Transverse colon (tissue), 4 donors: ENCODE measurements at regions not wholly inside any gene's neighbourhood (a gene's known extent, or its start where the extent isn't known, plus 50 kb on each side); places are given as distances from the start of the nearest gene placed in this dataset.
A peak's percentile ranks its signal among the peaks of the same experiment; 100 is the strongest.

Experiments
- DNase-seq: peaks from one replicate; pipeline ENCODE4 v3.0.0-alpha.2; 2019
- H3K27ac ChIP-seq, 4 donors: fragments of 200-600 bp; sonication (generic); 2 replicates each; pipeline ENCODE4 v1.5.1; 2016 to 2018; ENCODE audit warnings: inconsistent platforms in 4 of 4
- H3K27me3 ChIP-seq: fragments of 200-600 bp; sonication (generic); 2 replicates; pipeline ENCODE4 v1.5.1; 2017; ENCODE audit warnings: inconsistent platforms
- H3K36me3 ChIP-seq, 4 donors: fragments of 200-600 bp; sonication (generic); 2 replicates each; pipeline ENCODE4 v1.5.1; 2017 to 2019; ENCODE audit warnings: inconsistent platforms in 4 of 4
- H3K4me1 ChIP-seq, 4 donors: fragments of 200-600 bp; sonication (generic); 2 replicates each; pipeline ENCODE4 v1.5.1; 2017 to 2020; ENCODE audit warnings: inconsistent platforms in 4 of 4
- H3K4me3 ChIP-seq, 4 donors: fragments of 200-600 bp; sonication (generic); 1 replicate in 1 of 4; 2 replicates in 3 of 4; pipeline versions ENCODE4 v1.5.1 to v1.6.1; 2017 to 2019; ENCODE audit warnings: inconsistent platforms in 4 of 4
- H3K9me3 ChIP-seq, 2 donors: fragments of 200-600 bp; sonication (generic); 2 replicates each; pipeline ENCODE4 v1.5.1; 2017 to 2019; ENCODE audit warnings: inconsistent platforms in 2 of 2
- EP300 ChIP-seq: sonication (generic); formaldehyde crosslinking; IDR thresholded peaks from one replicate; pipeline ENCODE4 v1.6.1; 2017; ENCODE audit warnings: antibody characterized with exemption, low read depth
- POLR2A ChIP-seq: fragments of 450-650 bp; IDR thresholded peaks from one replicate; pipeline ENCODE4 v1.6.1; 2016; ENCODE audit warnings: antibody characterized with exemption, mild to moderate bottlenecking, moderate library complexity
- POLR2AphosphoS5 ChIP-seq, 3 donors: sonication (generic); formaldehyde crosslinking; IDR thresholded peaks; one replicate each; pipeline ENCODE4 v1.6.1; 2016; ENCODE audit warnings: antibody characterized with exemption in 3 of 3
- WGBS, 2 donors: methylation state at CpG; one replicate each; pipeline ENCODE4 v1.1.5; 2018; ENCODE audit warnings: low coverage in 1 of 2; 5-methylcytosine and 5-hydroxymethylcytosine counted together
- in situ Hi-C, 4 donors: fragments of 200-750 bp; cut with MboI; loops; one replicate each; pipeline versions ENCODE4 v1.15.0 to v1.15.1; 2017; ENCODE audit warnings: low sequenced_read_pairs in 3 of 4, low pct_ligation_motif_present in 1 of 4, low pct_unique_long_range_greater_than_20kb in 1 of 4
- intact Hi-C: fragments of 100-400 bp; cut with DNase I; formaldehyde crosslinking; loops from one replicate; pipeline ENCODE4 v1.15.1; 2023; ENCODE audit warnings: low total_unique reads
- TF ChIP-seq, protein P1 (sequence below), 5 experiments: fragments of 200-600 bp in 3 of 5; fragments of 450-650 bp in 2 of 5; sonication (generic) in 3 of 5; IDR thresholded peaks; 1 replicate in 2 of 5; 2 replicates in 3 of 5; pipeline ENCODE4 v1.5.1; 2016 to 2017; ENCODE audit warnings: antibody characterized with exemption in 5 of 5, inconsistent platforms in 3 of 5, mild to moderate bottlenecking in 2 of 5, moderate library complexity in 1 of 5

DNA sequence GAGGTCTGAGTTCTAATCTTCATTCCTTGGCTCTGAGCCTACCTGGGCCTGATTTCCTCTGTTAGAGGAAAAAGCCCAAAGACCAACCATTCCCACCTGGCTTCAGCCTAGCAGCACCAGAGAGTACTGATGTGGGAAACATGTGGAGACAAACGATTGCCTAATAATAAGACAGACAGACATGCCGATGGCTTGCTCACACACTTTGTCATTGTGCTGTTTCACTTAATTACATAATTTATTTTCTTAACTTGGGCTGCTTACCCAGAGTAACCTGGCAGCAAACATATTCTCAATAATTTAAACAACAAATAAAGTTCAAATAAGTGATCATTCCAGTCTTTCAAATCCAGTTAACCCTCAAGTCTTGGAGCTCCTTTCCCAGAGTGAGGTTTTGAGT, 83.4 kb downstream of the MAF start:
- Histone ChIP-seq H3K4me1 (no peaks in the 10 kb centered on the region), H3K36me3 (no peaks in the 10 kb centered on the region), H3K27me3 (no peaks in the 10 kb centered on the region), H3K9me3 (no peaks in the 10 kb centered on the region), H3K4me3 (no peak overlapping the region), H3K27ac (no peak overlapping the region)
- DNase-seq: no peak
- no peak for TF ChIP-seq POLR2AphosphoS5 (IDR thresholded peaks at IDR 0.05)
- TF ChIP-seq EP300: no peak
- TF ChIP-seq POLR2A: no peak
- TF ChIP-seq, protein P1, sequence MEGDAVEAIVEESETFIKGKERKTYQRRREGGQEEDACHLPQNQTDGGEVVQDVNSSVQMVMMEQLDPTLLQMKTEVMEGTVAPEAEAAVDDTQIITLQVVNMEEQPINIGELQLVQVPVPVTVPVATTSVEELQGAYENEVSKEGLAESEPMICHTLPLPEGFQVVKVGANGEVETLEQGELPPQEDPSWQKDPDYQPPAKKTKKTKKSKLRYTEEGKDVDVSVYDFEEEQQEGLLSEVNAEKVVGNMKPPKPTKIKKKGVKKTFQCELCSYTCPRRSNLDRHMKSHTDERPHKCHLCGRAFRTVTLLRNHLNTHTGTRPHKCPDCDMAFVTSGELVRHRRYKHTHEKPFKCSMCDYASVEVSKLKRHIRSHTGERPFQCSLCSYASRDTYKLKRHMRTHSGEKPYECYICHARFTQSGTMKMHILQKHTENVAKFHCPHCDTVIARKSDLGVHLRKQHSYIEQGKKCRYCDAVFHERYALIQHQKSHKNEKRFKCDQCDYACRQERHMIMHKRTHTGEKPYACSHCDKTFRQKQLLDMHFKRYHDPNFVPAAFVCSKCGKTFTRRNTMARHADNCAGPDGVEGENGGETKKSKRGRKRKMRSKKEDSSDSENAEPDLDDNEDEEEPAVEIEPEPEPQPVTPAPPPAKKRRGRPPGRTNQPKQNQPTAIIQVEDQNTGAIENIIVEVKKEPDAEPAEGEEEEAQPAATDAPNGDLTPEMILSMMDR (IDR thresholded peaks at IDR 0.05): no peak
- 59 to 95% methylated on average over 2 of the region's 2 CpGs for WGBS, 2 donors
- in situ Hi-C loops: no loop called here
- intact Hi-C loops: no loop called here

DNA sequence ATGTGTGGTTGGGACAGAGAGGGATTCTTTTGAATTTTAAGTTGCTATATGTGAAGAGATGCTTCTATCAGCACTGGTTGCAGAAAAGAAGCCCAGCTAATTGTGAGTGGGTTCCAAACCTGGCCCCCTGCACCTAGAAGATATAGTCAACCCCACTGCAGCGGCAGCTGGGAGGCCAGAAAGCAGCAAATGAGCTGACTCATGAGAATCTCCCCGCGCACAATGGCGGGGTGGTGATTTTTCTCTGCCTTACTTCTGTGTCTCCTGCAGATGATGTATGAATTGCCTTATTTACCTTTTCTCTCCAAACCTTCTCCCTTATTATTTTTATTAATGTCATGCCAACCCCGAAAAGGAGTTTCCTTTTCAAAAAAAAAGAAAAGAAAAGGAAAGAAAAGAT, 89.7 kb downstream of the MAF start:
- Histone ChIP-seq H3K4me3 (no peak overlapping the region), H3K9me3 (no peaks in the 10 kb centered on the region), H3K27ac (no peak overlapping the region), H3K4me1 (no peaks in the 10 kb centered on the region), H3K36me3 (no peaks in the 10 kb centered on the region), H3K27me3 (no peaks in the 10 kb centered on the region)
- WGBS, 2 donors: 91% methylated on average over 5 of the region's 5 CpGs
- TF ChIP-seq POLR2AphosphoS5 (IDR thresholded peaks at IDR 0.05) (no peak), EP300 (no peak), POLR2A (no peak)
- TF ChIP-seq, protein P1 (IDR thresholded peaks at IDR 0.05): no peak
- in situ Hi-C loops (no loop called here), intact Hi-C loops (no loop called here)
- no peak for DNase-seq

DNA sequence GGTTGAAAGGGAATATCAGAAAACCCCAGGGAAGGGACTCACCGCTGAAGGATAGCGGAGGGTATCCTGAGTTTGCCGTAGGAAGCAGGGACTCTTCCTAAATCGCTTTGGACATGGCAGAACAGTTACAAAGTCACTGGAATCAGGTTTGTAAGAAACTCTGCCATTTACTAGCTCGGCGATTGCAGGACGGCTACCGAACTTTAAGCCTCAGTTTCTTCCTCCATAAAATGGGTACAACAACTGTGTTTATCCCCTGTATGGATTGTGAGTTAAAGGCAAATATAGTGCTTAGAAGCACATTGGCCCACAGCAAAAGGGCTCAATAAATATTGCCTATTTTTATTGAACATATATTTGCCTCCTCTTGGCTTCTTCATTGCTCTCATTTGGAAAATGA, 90.6 kb downstream of the MAF start:
- WGBS, 2 donors: 93 to 95% methylated on average over 7 to 8 of the region's 8 CpGs

DNA sequence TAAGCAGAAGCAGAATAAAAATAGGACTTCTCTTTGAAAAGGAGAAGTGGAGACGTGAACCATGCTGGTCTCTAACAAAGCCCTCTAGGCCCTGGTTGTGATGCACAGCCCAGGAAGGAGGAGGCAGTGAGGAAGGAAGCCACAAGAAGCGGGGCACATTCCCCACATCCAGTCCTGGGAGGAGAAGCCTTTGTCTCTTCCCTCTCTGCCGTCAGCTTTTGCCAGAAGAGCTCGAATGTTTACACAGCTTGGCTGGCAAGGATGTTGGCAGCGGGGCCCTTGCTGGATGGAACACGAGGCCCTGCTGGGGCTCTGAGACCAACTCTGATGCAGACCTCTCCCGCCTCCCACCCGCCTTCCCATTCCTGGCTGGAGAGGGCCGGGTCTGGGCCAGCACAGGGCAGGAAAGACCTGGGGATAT, 91.3 kb downstream of the MAF start:
- H3K9me3 ChIP-seq: no peaks in the 10 kb centered on the region
- peak overlapping the region in 2 of 4 donors; percentile 1 to 17 for H3K27ac ChIP-seq
- TF ChIP-seq, protein P1 (IDR thresholded peaks at IDR 0.05): no peak
- TF ChIP-seq POLR2AphosphoS5 (IDR thresholded peaks at IDR 0.05): no peak
- TF ChIP-seq POLR2A: no peak
- no peak for TF ChIP-seq EP300
- peak; percentile 25 for DNase-seq
- H3K36me3 ChIP-seq: no peaks in the 10 kb centered on the region
- intact Hi-C loops: no loop called here
- WGBS, 2 donors: 50 to 57% methylated on average over 1 to 9 of the region's 9 CpGs
- in situ Hi-C loops: no loop called here
- no peaks in the 10 kb centered on the region for H3K27me3 ChIP-seq
- H3K4me3 ChIP-seq: no peak overlapping the region
- H3K4me1 ChIP-seq: no peaks in the 10 kb centered on the region

More for the DNA sequence above, 90.6 kb downstream of the MAF start:
- in situ Hi-C loops: no loop called here
- H3K36me3 ChIP-seq: no peaks in the 10 kb centered on the region
- intact Hi-C loops: no loop called here
- no peak for DNase-seq
- H3K4me3 ChIP-seq: no peak overlapping the region
- no peaks in the 10 kb centered on the region for H3K9me3 ChIP-seq
- H3K27ac ChIP-seq: no peak overlapping the region
- H3K4me1 ChIP-seq: no peaks in the 10 kb centered on the region
- TF ChIP-seq POLR2A: no peak
- H3K27me3 ChIP-seq: no peaks in the 10 kb centered on the region

DNA sequence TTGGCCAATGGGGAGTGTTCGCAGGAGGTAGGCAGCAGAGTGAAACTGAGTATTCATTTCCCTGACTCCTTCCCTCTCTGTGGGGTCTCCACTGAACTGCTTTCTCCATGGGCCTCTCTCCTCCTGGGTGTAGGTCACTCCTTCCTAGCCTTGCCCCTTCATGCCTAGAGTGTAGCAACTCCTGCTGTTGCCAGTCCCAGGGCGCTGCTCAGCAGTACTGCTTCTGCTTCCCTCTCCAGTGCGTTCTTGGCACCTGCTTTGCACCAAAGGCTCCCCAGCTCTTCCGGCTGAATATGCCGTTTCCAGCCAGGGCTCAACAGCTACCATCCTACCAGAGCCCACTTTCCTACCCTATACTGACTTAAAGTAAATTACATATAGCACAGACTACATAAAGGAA, 92.2 kb downstream of the MAF start:
- DNase-seq: no peak
- Histone ChIP-seq H3K4me3 (no peak overlapping the region), H3K27ac (no peak overlapping the region), H3K4me1 (no peaks in the 10 kb centered on the region), H3K9me3 (no peaks in the 10 kb centered on the region), H3K27me3 (no peaks in the 10 kb centered on the region), H3K36me3 (no peaks in the 10 kb centered on the region)
- intact Hi-C loops: no loop called here
- 89% methylated on average over 5 of the region's 5 CpGs; no CpG with 5 or more reads in 1 of the 2 donors for WGBS, 2 donors
- in situ Hi-C loops: no loop called here
- TF ChIP-seq, protein P1 (IDR thresholded peaks at IDR 0.05): no peak
- TF ChIP-seq POLR2AphosphoS5 (IDR thresholded peaks at IDR 0.05) (no peak), POLR2A (no peak), EP300 (no peak)
